ENCODE measurements at regions not wholly inside any gene's neighbourhood (a gene's known extent, or its start where the extent isn't known, plus 50 kb on each side); places are given as distances from the start of the nearest gene placed in this dataset.

DNA sequence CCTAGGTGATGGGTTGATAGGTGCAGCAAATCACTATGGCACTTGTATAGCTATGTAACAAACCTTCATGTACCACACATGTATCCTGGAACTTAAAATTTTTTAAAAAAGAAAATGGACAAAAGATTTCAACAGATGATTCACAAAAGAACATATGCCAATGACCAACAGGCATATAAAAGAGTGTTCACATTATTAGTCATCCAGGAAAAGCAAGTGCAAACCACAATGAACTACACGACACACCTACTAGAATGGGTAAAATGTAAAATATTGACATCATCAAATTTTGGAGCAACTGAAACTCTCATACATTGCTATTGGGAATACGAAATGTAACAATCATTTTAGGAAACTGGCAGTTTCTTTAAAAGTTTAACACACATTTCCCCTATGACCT, 109.9 kb downstream of the YIPF5 start:
- no peak overlapping the region for H3K27ac ChIP-seq (ENCODE audit: low read depth, low read length, poor library complexity, severe bottlenecking)
- DNase-seq (ENCODE audit: low spot score) = no peak
- H3K9me3 ChIP-seq (ENCODE audit: low read depth, low read length, poor library complexity, severe bottlenecking) = no peaks in the 10 kb centered on the region
- no peaks in the 10 kb centered on the region for H3K36me3 ChIP-seq (ENCODE audit: insufficient read depth, low read length, poor library complexity, severe bottlenecking)
- CTCF ChIA-PET = no interaction called here
- no peaks in the 10 kb centered on the region for H3K4me1 ChIP-seq (ENCODE audit: insufficient read depth, low read length, poor library complexity, severe bottlenecking)
- intact Hi-C loops (cut with micrococcal nuclease; ENCODE audit: unreplicated experiment) = no loop called here
- BruUV-seq (replicated peaks) = no TSS peak
- TF ChIP-seq EZH2 (IDR thresholded peaks at IDR 0.05; ENCODE audit: borderline replicate concordance, low read depth, low read length, poor library complexity, severe bottlenecking) = no peak
- TF ChIP-seq, protein P1, sequence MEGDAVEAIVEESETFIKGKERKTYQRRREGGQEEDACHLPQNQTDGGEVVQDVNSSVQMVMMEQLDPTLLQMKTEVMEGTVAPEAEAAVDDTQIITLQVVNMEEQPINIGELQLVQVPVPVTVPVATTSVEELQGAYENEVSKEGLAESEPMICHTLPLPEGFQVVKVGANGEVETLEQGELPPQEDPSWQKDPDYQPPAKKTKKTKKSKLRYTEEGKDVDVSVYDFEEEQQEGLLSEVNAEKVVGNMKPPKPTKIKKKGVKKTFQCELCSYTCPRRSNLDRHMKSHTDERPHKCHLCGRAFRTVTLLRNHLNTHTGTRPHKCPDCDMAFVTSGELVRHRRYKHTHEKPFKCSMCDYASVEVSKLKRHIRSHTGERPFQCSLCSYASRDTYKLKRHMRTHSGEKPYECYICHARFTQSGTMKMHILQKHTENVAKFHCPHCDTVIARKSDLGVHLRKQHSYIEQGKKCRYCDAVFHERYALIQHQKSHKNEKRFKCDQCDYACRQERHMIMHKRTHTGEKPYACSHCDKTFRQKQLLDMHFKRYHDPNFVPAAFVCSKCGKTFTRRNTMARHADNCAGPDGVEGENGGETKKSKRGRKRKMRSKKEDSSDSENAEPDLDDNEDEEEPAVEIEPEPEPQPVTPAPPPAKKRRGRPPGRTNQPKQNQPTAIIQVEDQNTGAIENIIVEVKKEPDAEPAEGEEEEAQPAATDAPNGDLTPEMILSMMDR (conservative IDR thresholded peaks at IDR 0.05; ENCODE audit: low read depth, low read length) = no peak
- POLR2A ChIA-PET (ENCODE audit: low non-redundant PET) = no interaction called here
- H3K27me3 ChIP-seq (replicated peaks; ENCODE audit: insufficient read depth, low read depth, low read length, poor library complexity) = no peaks in the 10 kb centered on the region
- no peak overlapping the region for H3K4me3 ChIP-seq (ENCODE audit: low read depth, low read length, poor library complexity, severe bottlenecking)

GRCh38 chr5:144065786-144066185, 104.7 kb downstream of the YIPF5 start:
- no peaks in the 10 kb centered on the region for H3K4me1 ChIP-seq (ENCODE audit: insufficient read depth, low read length, poor library complexity, severe bottlenecking)
- ChIA-PET POLR2A (ENCODE audit: low non-redundant PET) (no interaction called here), CTCF (no interaction called here)
- DNase-seq (ENCODE audit: low spot score) = no peak
- H3K9me3 ChIP-seq (ENCODE audit: low read depth, low read length, poor library complexity, severe bottlenecking) = no peaks in the 10 kb centered on the region
- no TSS peak for BruUV-seq (replicated peaks)
- H3K27me3 ChIP-seq (replicated peaks; ENCODE audit: insufficient read depth, low read depth, low read length, poor library complexity) = no peaks in the 10 kb centered on the region
- TF ChIP-seq, protein P1 (conservative IDR thresholded peaks at IDR 0.05; ENCODE audit: low read depth, low read length) = no peak
- no peak for TF ChIP-seq EZH2 (IDR thresholded peaks at IDR 0.05; ENCODE audit: borderline replicate concordance, low read depth, low read length, poor library complexity, severe bottlenecking)
- H3K4me3 ChIP-seq (ENCODE audit: low read depth, low read length, poor library complexity, severe bottlenecking) = no peak overlapping the region
- no peaks in the 10 kb centered on the region for H3K36me3 ChIP-seq (ENCODE audit: insufficient read depth, low read length, poor library complexity, severe bottlenecking)
- no peak overlapping the region for H3K27ac ChIP-seq (ENCODE audit: low read depth, low read length, poor library complexity, severe bottlenecking)
- intact Hi-C loops (cut with micrococcal nuclease; ENCODE audit: unreplicated experiment) = no loop called here

DNA sequence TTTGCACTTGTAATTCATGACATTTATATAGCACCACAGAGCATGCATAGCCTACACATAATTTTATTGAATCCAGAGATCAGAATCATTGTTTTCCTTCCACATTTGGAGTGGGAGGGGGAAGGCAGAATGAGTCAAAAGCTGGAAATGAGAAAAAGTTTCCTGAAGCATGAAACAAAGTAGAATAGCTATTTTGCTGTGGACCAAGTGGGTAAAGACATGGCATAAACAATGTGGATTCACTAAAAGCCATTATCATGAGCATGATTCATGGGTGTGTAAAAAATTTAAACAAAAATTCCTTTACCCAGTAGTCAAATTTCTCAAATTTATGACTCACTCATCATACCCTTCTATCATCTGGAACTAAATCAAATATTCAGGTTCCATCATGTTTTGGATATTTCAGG, 97.9 kb downstream of the YIPF5 start:
- Histone ChIP-seq H3K4me3 (ENCODE audit: low read depth, low read length, poor library complexity, severe bottlenecking) (no peak overlapping the region), H3K27ac (ENCODE audit: low read depth, low read length, poor library complexity, severe bottlenecking) (no peak overlapping the region), H3K9me3 (ENCODE audit: low read depth, low read length, poor library complexity, severe bottlenecking) (no peaks in the 10 kb centered on the region), H3K27me3 (replicated peaks; ENCODE audit: insufficient read depth, low read depth, low read length, poor library complexity) (no peaks in the 10 kb centered on the region), H3K36me3 (ENCODE audit: insufficient read depth, low read length, poor library complexity, severe bottlenecking) (no peaks in the 10 kb centered on the region), H3K4me1 (ENCODE audit: insufficient read depth, low read length, poor library complexity, severe bottlenecking) (no peaks in the 10 kb centered on the region)
- intact Hi-C loops (cut with micrococcal nuclease; ENCODE audit: unreplicated experiment) = no loop called here
- ChIA-PET CTCF (no interaction called here), POLR2A (ENCODE audit: low non-redundant PET) (no interaction called here)
- peak; percentile 11 for DNase-seq (ENCODE audit: low spot score)
- TF ChIP-seq, protein P1 (conservative IDR thresholded peaks at IDR 0.05; ENCODE audit: low read depth, low read length) = no peak
- TF ChIP-seq EZH2 (IDR thresholded peaks at IDR 0.05; ENCODE audit: borderline replicate concordance, low read depth, low read length, poor library complexity, severe bottlenecking) = no peak
- no TSS peak for BruUV-seq (replicated peaks)
